PFSK-1 (cell line): ENCODE measurements at regions not wholly inside any gene's neighbourhood (a gene's known extent, or its start where the extent isn't known, plus 50 kb on each side); places are given as distances from the start of the nearest gene placed in this dataset.

Experiments
- FOXP2 ChIP-seq: optimal IDR thresholded peaks from 2 replicates; pipeline ENCODE3; 2011; ENCODE audit warnings: borderline replicate concordance, control low read depth, inconsistent platforms; ENCODE audit not compliant: insufficient read depth; ENCODE audit errors: extremely low read length, extremely low read depth
- POLR2AphosphoS5 ChIP-seq: IDR thresholded peaks from 2 replicates; pipeline ENCODE4 v1.6.1; 2012; ENCODE audit warnings: low read depth, mild to moderate bottlenecking, control low read depth, low read length, moderate library complexity
- REST ChIP-seq, 2 experiments: IDR thresholded peaks; 2 replicates each; pipeline versions ENCODE4 v1.6.1 to v1.8.0; 2011 to 2012; ENCODE audit warnings: low read depth in 2 of 2, low read length in 2 of 2, control low read depth in 1 of 2, inconsistent platforms in 1 of 2, mild to moderate bottlenecking in 1 of 2, moderate library complexity in 1 of 2; ENCODE audit not compliant: insufficient read depth in 1 of 2
- TAF1 ChIP-seq: IDR thresholded peaks from 2 replicates; pipeline ENCODE4 v1.6.1; 2012; ENCODE audit warnings: low read length, control low read depth, borderline replicate concordance; ENCODE audit not compliant: insufficient read depth

GRCh38 chr3:194287977-194288706 lies 63.0 kb downstream of the CPN2 start:
- TF ChIP-seq POLR2AphosphoS5: no peak
- TF ChIP-seq TAF1: no peak
- no peak for TF ChIP-seq REST (IDR thresholded peaks at IDR 0.05; ENCODE audit: insufficient read depth in 1 of 2, low read depth in 2 of 2, low read length in 2 of 2)
- TF ChIP-seq FOXP2: no peak
